ENCODE measurements at regions not wholly inside any gene's neighbourhood (a gene's known extent, or its start where the extent isn't known, plus 50 kb on each side); places are given as distances from the start of the nearest gene placed in this dataset.

- TF ChIP-seq POLR2A (IDR thresholded peaks at IDR 0.05), result no peak
- no peak for TF ChIP-seq POLR2AphosphoS5 (IDR thresholded peaks at IDR 0.05)
- no peak for TF ChIP-seq CTCF (IDR thresholded peaks at IDR 0.05)
Measured at GRCh38 chrX:140943513-140943912, 58.9 kb upstream of the SPANXB1 start.
